ENCODE measurements at regions not wholly inside any gene's neighbourhood (a gene's known extent, or its start where the extent isn't known, plus 50 kb on each side); places are given as distances from the start of the nearest gene placed in this dataset.

DNA sequence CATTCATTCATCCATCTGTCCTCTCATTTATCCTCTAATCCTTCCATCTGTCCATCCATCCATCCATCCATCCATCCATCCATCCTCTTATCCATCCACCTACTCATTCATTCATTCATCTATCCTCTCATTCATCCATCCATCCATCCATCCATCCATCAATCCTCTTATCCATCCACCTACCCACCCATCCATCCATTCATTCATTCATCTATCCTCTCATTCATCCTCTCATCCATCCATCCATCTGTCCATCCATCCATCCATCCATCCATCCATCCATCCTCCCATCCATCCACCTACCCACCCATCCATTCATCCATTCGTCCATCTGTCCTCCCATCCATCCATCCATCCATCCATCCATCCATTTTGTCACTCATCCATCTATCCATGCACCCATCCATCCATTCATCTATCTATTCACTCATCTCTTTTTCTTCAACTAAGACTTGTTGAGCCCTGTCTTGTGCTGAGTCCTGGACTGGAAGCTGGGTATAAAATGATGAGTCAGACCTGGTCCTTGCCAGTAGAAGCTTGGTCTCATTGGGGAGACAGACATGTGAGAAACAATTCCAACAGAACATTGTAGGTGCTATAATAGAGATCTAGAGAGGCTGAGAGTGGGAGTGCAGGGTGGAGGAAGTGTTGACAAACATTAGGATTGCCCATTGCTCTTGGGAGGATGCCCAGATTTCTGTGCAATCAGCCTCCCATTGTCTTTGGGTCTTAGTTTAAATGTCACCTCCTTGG is 55.0 kb upstream of the IER5L start:
- H3K4me2 ChIP-seq (ENCODE audit: insufficient read depth, low read length): no peak overlapping the region

More for the DNA sequence above, 55.0 kb upstream of the IER5L start:
- intact Hi-C loops (cut with micrococcal nuclease): no loop called here
- H3K9me3 ChIP-seq (replicated peaks; ENCODE audit: control insufficient read depth, insufficient read depth, low read length): no peaks in the 10 kb centered on the region
- no peak overlapping the region for H2AFZ ChIP-seq (ENCODE audit: low read depth, low read length)
- no peaks in the 10 kb centered on the region for H3K79me2 ChIP-seq (ENCODE audit: control insufficient read depth, insufficient read depth, low read length)
- H3K4me3 ChIP-seq (replicated peaks in 1 of 3; ENCODE audit: insufficient read depth in 1 of 3, low read depth in 1 of 3, low read length in 3 of 3): no peak overlapping the region
- no peaks in the 10 kb centered on the region for H3K9me1 ChIP-seq (replicated peaks; ENCODE audit: control insufficient read depth, extremely low read depth, insufficient read depth, low read length)
- no peak for FAIRE-seq
- no peaks in the 10 kb centered on the region for H4K20me1 ChIP-seq (replicated peaks; ENCODE audit: control insufficient read depth, extremely low read depth, insufficient read depth, low read length)
- POLR2A ChIA-PET: interaction anchor here (0.6 kb wide), 1 partner anchor 29 kb away, joined by 3 read pairs; no protein-coding TSS in a partner anchor
- no TSS peak for BruUV-seq (replicated peaks)
- TF ChIP-seq MAX (IDR thresholded peaks at IDR 0.05; ENCODE audit: insufficient read depth, insufficient read length) (no peak), JUN (IDR thresholded peaks at IDR 0.05; ENCODE audit: borderline replicate concordance, insufficient read depth, insufficient read length, low read depth) (no peak), POLR2A (IDR thresholded peaks at IDR 0.05; ENCODE audit: low read depth, low read length) (no peak), CTCF (IDR thresholded peaks at IDR 0.05; ENCODE audit: extremely low read depth in 1 of 2, insufficient read depth in 1 of 2, low read depth in 1 of 2, low read length in 2 of 2) (no peak), POLR2AphosphoS5 (IDR thresholded peaks at IDR 0.05; ENCODE audit: insufficient read depth, low read depth, low read length) (no peak), FOS (IDR thresholded peaks at IDR 0.05; ENCODE audit: borderline replicate concordance, insufficient read depth, low read length) (no peak), MYC (IDR thresholded peaks at IDR 0.05; ENCODE audit: low read depth, low read length) (no peak), GATA2 (IDR thresholded peaks at IDR 0.05; ENCODE audit: insufficient read depth, insufficient read length, low read depth, low read length) (no peak), EZH2 (IDR thresholded peaks at IDR 0.05; ENCODE audit: borderline replicate concordance, low read depth, low read length, severe bottlenecking) (no peak)
- no peaks in the 10 kb centered on the region for H3K36me3 ChIP-seq (ENCODE audit: control insufficient read depth in 2 of 2, extremely low read depth in 1 of 2, insufficient read depth in 2 of 2, low read length in 2 of 2)
- no peak for DNase-seq (ENCODE audit: low read depth, low spot score)
- H3K27ac ChIP-seq (ENCODE audit: insufficient read depth, low read depth, low read length): no peak overlapping the region
- no peak overlapping the region for H3K9ac ChIP-seq (replicated peaks; ENCODE audit: extremely low read depth, insufficient read depth, low read length)
- CTCF ChIA-PET: no interaction called here
- peaks cover 7% of the 10 kb centered on the region for H3K4me1 ChIP-seq (ENCODE audit: control insufficient read depth, extremely low read depth, insufficient read depth, low read length)
- H3K27me3 ChIP-seq (ENCODE audit: control insufficient read depth in 2 of 2, insufficient read depth in 2 of 2, low read length in 2 of 2): no peaks in the 10 kb centered on the region
- dilution Hi-C loops (cut with MboI; ENCODE audit: extremely low pct_ligation_motif_present, low sequenced_read_pairs): no loop called here

Measured in endothelial cell of umbilical vein (primary cell).